AG08395 (cell line): ENCODE measurements at regions not wholly inside any gene's neighbourhood (a gene's known extent, or its start where the extent isn't known, plus 50 kb on each side); places are given as distances from the start of the nearest gene placed in this dataset.

ENCODE experiments used
- DNase-seq: peaks from one replicate; pipeline ENCODE4 v3.0.0; 2012; ENCODE audit warnings: mixed read lengths, low spot score

DNA sequence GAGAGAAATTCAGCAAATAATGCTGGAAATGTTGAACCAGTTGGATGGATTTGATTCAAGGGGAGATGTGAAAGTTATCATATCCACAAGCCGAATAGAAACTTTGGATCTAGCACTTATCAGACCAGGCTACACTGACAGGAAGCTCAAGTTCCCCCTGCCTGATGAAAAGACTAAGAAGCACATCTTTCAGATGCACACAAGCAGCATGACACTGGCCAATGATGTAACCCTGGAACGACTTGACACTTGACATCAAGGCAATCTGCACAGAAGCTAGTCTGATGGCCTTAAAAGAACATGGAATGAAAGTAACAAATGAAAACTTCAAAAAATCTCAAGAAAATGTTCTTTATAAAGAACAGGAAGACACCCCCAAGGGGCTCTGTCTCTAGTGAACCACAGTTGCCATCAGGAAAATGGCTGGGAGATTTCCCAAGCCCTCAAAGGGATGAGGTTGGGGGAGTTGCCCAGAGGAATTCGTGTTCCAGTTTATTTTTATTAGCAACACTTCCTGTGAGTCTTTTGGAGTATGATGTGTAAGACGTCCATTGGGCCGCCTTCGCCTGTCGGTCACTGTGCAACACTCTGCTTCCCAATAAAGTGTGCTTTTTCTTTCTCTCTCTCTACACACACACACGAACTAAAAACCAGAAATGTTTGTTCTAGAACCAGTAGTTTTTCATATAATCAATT, 200.0 kb downstream of the HIBADH start:
- no peak for DNase-seq

DNA sequence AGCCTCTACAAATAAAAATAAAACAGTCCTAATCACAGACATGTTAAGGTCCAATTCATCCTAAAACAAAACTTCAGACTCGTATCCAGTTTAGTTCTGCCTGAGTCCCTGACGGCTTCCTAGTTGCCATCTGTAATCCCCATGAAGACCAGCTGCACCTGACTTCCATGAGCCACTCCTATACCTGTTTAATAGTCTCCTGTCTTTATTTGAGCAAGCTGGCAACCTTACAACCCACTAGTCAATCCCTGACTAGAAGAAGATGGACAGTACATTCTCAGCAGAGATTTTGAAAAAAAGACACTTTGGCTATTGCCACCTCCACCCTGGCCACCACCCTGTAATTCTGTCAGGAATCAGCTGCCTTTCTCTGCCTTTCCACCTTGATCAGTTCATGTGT, 197.7 kb downstream of the HIBADH start:
- DNase-seq: no peak

- no peak for DNase-seq
Observed at GRCh38 chr7:27466703-27467102, 196.0 kb downstream of the HIBADH start.

- no peak for DNase-seq
Observed at GRCh38 chr7:27472043-27472442, 190.6 kb downstream of the HIBADH start.
